Left forelimb (tissue), 1 donor: ENCODE measurements at regions not wholly inside any gene's neighbourhood (a gene's known extent, or its start where the extent isn't known, plus 50 kb on each side); places are given as distances from the start of the nearest gene placed in this dataset.
"Not testable (repeated sequence)": the region's sequence is repeated elsewhere in the genome, so short reads cannot be mapped to it uniquely, and the experiment has no call there.

Source experiments
- DNase-seq: peaks from one replicate; pipeline ENCODE4 v3.0.0-alpha.2; 2018; ENCODE audit warnings: low spot score

DNA sequence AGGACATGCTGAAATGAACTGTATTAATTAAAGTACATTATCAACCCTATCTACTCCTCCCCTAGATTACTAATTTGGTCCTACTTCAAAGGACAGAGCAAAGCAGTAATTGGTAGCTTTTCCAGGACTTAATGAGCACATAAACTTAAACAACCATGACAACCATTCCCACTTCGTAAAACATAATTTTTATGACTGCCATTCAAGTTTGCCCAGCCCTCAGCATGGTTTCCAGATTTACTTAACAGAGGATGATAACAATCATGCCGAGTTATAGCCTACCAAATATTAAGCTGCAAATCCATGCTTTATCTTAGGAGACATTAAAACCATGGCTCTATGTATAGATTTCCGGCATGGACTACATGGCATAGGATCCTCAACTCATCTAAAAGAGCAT, 401.1 kb upstream of the CHAC2 start:
- no peak for DNase-seq

DNA sequence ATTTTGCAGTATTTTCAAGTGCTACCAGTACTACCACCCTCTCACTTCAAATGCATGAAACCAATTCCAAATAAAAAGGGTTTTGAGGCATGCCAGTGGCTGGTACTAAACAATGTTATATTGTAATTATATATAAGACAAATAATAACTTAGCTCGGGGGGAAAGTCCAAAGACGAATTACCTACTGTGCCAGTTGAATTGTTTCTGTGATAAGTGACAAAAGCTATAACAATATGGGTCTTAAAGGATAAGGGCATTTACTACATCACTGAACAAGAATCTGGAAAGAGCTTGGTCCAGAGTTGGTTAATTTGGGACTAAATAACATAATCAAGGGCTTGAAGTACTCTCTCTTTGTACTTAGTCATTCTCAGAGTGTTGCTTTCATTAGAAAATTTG, 404.7 kb upstream of the CHAC2 start:
- no peak for DNase-seq

GRCh38 chr2:53356291-53356905, 411.2 kb upstream of the CHAC2 start:
- DNase-seq = no peak

- DNase-seq = no peak
These were observed 414.2 kb upstream of the CHAC2 start for GRCh38 chr2:53353135-53354114.

DNA sequence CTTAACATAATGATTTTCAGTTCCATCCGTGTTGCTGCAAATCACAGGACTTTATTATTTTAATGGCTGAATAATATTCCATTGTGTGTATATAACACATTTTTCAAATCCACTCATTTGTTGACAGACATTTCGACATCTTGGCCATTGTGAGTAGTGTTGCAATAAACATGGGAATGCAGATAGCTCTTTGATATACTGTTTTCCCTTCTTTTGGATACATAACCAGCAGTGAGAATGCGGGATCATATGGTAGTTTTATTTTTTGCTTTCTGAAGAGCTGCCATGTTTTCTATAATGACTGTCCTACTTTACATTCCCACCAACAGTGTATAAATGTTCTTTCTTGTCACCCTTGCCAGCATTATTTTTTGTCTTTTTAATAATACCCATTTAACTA, 420.3 kb upstream of the CHAC2 start:
- no peak for DNase-seq

DNA sequence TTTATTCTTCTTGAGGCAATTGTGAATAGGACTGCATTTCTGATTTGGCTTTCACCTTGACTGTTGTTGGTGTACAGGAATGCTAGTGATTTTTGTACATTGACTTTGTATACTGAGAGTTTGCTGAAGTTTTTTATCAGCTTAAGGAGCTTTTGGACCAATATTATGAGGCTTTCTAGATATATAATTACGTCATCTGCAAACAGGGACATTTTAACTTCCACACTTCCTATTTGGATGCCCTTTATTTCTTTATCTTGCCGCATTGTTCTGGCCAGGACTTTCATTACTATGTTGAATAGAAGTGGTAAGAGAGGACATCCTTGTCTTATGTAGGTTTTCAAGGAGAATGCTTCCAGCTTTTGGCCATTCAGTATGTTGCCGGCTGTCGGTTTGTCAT, 425.4 kb upstream of the CHAC2 start:
- no peak for DNase-seq

GRCh38 chr2:53334610-53335009, 433.0 kb upstream of the CHAC2 start:
- DNase-seq = no peak

- DNase-seq = no peak
These were observed 435.9 kb upstream of the CHAC2 start for GRCh38 chr2:53331667-53332066.

DNA sequence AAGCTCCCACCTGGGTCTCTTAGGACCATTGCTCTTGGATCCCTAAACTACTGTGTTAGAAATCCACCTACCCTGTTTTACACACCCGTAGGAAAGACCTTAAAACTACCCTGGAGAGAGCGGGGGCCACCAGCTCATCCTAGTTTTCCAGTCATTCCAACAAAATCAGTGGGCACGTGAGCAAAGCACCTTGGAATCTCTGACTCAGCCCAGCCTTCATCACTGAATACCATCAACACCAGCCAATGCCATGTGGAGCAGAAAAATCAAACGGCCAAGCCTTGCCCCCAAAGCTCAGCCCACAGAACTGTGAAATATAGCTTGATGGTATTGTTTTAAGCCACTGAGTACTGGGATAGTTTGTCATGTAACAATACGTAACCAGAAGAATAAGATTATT, 449.7 kb upstream of the CHAC2 start:
- no peak for DNase-seq

GRCh38 chr2:53315149-53315548, 452.5 kb upstream of the CHAC2 start:
- DNase-seq = no peak

GRCh38 chr2:53314718-53315117, 452.9 kb upstream of the CHAC2 start:
- no peak for DNase-seq

GRCh38 chr2:53313644-53314043, 454.0 kb upstream of the CHAC2 start:
- not testable (repeated sequence) for DNase-seq

- no peak for DNase-seq
These were observed 454.9 kb upstream of the CHAC2 start for GRCh38 chr2:53312721-53313120.

- no peak for DNase-seq
These were observed 455.4 kb upstream of the CHAC2 start for GRCh38 chr2:53312181-53312580.

- no peak for DNase-seq
These were observed 464.5 kb upstream of the CHAC2 start for GRCh38 chr2:53303012-53303578.

- DNase-seq = no peak
These were observed 465.1 kb upstream of the CHAC2 start for GRCh38 chr2:53302455-53302854.

DNA sequence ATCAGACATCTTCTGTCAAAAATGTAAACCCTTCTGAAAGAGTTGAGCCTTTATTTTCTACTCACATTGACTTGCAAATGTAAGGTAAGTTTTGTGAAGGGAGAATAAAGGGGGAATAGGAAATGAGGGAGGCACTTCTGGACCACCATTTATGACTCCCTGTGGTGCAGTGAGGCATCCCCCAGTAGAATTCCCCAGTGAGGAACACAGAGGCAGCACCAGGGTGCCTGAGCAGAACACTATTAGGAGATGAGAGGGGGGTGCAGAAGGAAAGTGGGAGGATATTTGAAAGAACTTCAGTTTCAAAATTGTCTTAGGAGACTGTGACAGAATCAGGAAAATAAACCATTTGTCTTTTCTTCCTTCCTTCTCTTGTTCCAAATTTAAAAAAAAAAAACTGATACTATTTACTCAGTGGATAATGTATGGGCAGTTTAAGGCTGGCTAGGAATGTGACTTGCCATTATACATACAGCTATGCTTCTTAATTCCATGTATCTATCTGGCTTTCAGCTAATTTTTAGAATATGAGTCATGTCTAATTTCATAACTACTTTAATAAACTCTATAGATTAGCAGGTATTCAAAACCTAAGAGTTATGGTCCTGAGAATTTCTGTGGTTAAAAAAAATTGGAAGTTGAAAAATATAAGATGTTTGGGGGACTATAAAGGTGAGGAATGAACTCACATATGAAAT, 478.1 kb upstream of the CHAC2 start:
- DNase-seq = no peak

DNA sequence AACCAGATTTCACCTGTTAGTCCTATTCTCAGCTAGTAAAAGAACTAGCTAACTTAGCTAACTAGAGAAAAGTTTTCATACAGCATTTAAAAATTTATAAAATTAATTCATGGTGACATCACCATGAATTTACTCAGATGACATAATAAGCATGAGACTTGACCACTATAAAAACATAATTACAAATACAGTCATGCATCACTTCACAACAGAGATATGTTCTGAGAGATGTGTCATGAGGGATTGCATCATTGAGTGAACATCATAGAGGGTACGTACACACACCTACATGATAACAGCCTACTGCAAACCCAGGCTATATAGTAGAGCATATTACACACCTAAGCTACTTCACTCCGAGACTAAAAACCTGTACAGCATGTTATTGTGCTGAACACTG, 481.3 kb upstream of the CHAC2 start:
- DNase-seq = no peak

DNA sequence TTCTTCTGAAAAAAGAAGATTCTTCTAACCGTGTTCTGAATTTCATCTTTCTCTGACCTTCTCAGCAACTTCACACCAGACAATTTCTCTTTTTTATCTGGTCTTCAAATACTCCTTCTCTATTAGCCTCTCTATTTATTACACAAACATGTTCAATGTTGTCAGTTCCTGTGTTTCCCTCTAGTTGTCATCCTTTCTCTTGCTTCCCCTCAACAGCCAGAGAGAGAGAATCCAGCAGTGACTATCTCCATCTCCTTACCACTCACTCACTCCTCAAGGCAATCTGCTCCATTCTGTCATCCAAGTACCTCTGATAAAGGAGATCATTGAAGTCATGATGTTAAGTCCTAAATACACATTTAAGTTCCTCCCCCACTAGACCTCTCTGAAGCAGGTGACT, 491.9 kb upstream of the CHAC2 start:
- DNase-seq = no peak

GRCh38 chr2:53268626-53269025, 499.0 kb upstream of the CHAC2 start:
- no peak for DNase-seq

DNA sequence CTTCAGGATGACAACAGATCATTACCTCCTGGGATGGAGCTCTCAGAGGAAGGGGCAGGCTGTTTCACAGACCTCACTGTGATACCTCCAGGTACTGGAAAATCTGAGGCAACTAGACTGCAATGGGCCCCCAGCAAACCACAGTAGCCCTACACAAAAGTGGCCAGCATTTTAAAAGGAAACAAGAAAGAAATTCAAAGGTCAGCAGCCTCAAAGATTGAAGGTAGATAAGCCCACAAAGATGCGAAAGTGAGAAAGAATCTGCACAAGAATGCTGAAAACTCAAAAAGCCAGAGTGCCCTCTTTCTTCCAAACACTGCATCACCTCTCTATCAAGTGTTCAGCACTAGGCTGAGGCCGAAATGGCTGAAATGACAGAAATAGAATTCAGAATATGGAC, 499.5 kb upstream of the CHAC2 start:
- no peak for DNase-seq

DNA sequence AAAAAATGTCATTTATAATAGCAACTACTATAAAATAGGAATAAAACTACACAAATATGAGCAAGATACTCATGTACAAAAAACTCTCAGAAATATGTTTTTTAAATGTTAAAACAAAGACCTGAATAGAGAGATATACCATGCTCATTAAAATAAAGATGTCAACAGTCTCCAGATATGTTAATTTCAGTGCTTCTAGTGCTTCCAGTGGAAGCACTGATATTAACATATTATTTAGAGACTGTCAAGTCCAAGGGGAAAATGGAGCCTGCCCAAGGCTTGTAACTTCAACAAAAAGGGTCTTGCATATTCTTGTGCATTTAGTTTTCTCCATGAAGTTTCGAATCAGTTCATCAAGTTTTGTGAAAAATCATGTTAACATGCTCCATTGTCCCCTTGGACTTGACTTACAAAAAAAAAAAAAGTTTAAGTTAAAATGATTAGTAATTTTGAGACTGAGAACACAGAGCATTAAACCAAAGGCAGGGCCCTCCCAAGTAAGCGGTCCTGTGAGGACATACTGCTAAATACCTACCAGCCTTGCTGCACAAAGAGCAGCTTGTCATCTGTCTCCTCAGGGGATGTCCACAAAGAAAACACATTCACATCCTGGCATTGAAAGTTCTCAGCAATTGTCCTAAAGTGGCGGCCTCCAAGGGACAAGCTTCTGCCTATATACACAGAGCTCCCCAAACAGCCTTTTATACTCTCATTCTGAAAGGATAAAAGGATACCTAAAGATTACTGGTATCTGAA, 501.9 kb upstream of the CHAC2 start:
- DNase-seq = no peak
